ENCODE measurements at regions not wholly inside any gene's neighbourhood (a gene's known extent, or its start where the extent isn't known, plus 50 kb on each side); places are given as distances from the start of the nearest gene placed in this dataset.

DNA sequence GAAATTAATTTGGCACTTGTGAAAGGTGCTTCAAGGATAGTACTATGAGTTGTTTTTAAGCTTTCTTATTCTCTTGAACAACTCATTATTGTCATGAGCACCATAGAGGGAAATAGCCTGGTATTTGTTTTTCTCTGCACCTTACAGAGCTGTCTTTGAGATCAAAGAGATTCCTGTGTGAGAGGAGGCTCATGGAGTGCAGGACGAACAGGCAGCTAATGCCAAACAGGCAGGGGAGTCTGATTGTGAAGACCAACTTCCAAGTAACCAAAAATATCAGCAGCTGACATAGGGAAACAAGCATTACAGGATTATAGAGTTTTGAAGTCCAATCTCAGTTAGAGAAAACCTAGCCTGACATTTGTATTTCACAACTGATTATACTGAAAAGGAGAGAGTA is 110.6 kb upstream of the TENT5A start:
- TF ChIP-seq CREM (CRISPR knock-in tag; IDR thresholded peaks at IDR 0.05) (no peak), ZNF423 (CRISPR knock-in tag; IDR thresholded peaks at IDR 0.05) (no peak), ATF6 (CRISPR knock-in tag; IDR thresholded peaks at IDR 0.05) (no peak), AR (CRISPR knock-in tag; IDR thresholded peaks at IDR 0.05) (no peak), JAZF1 (CRISPR knock-in tag; IDR thresholded peaks at IDR 0.05) (no peak), IRF2 (CRISPR knock-in tag; IDR thresholded peaks at IDR 0.05; ENCODE audit: borderline replicate concordance, low read depth) (no peak), TP53 (CRISPR knock-in tag; IDR thresholded peaks at IDR 0.05) (no peak), ZNF396 (CRISPR knock-in tag; IDR thresholded peaks at IDR 0.05; ENCODE audit: borderline replicate concordance) (no peak), TCF7 (CRISPR knock-in tag; IDR thresholded peaks at IDR 0.05; ENCODE audit: low read depth) (no peak), GRHL2 (CRISPR knock-in tag; IDR thresholded peaks at IDR 0.05; ENCODE audit: insufficient replicate concordance, severe bottlenecking) (no peak), ZNF138 (CRISPR knock-in tag; conservative IDR thresholded peaks at IDR 0.05) (no peak), IRF1 (CRISPR knock-in tag; IDR thresholded peaks at IDR 0.05) (no peak), FOXJ3 (CRISPR knock-in tag; IDR thresholded peaks at IDR 0.05; ENCODE audit: borderline replicate concordance) (no peak), ZNF671 (CRISPR knock-in tag; IDR thresholded peaks at IDR 0.05) (no peak), ATF1 (CRISPR knock-in tag; IDR thresholded peaks at IDR 0.05) (no peak), NR2C2 (CRISPR knock-in tag; IDR thresholded peaks at IDR 0.05) (no peak), NFATC4 (CRISPR knock-in tag; IDR thresholded peaks at IDR 0.05) (no peak)
- TF ChIP-seq, protein P1, sequence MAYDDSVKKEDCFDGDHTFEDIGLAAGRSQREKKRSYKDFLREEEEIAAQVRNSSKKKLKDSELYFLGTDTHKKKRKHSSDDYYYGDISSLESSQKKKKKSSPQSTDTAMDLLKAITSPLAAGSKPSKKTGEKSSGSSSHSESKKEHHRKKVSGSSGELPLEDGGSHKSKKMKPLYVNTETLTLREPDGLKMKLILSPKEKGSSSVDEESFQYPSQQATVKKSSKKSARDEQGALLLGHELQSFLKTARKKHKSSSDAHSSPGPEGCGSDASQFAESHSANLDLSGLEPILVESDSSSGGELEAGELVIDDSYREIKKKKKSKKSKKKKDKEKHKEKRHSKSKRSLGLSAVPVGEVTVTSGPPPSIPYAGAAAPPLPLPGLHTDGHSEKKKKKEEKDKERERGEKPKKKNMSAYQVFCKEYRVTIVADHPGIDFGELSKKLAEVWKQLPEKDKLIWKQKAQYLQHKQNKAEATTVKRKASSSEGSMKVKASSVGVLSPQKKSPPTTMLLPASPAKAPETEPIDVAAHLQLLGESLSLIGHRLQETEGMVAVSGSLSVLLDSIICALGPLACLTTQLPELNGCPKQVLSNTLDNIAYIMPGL (CRISPR knock-in tag; IDR thresholded peaks at IDR 0.05), result no peak
- TF ChIP-seq, protein P2, sequence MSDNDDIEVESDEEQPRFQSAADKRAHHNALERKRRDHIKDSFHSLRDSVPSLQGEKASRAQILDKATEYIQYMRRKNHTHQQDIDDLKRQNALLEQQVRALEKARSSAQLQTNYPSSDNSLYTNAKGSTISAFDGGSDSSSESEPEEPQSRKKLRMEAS (CRISPR knock-in tag; IDR thresholded peaks at IDR 0.05), result no peak
- ChIA-PET CTCF (no interaction called here), POLR2A (no interaction called here)
- Mint-ChIP-seq H3K4me3 (no peak overlapping the region), H3K36me3 (no peaks in the 10 kb centered on the region), H3K4me1 (peaks cover 7% of the 10 kb centered on the region), H3K27me3 (ENCODE audit: low read depth) (no peaks in the 10 kb centered on the region), H3K27ac (no peak overlapping the region), H3K9me3 (no peaks in the 10 kb centered on the region)
- ATAC-seq (peak; percentile 89), DNase-seq (ENCODE audit: low spot score) (no peak)

DNA sequence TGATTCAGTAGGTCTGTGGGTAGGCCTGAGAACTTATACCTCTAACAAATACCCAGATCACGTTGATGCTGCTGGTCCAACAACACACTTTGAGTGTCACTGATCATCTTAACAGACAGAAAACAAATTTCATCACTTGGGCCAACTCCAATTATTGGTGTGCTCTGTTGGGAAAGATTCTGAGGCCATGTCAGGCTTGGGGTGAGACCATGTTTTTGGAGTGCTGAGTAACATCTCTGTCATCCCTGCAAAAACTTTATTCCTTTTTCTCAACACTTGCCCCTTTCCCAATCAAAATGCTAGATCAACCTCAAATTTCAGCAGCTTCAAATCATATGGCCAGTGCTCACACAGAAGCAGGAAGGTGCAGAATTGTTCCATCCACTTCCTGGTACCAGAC is 108.8 kb upstream of the TENT5A start:
- Mint-ChIP-seq H3K4me3 (no peak overlapping the region), H3K9me3 (no peaks in the 10 kb centered on the region), H3K36me3 (no peaks in the 10 kb centered on the region), H3K27ac (no peak overlapping the region), H3K4me1 (peaks cover 7% of the 10 kb centered on the region), H3K27me3 (ENCODE audit: low read depth) (no peaks in the 10 kb centered on the region; the same call in 1 of the 2 replicates)
- DNase-seq (ENCODE audit: low spot score), result no peak
- CTCF ChIA-PET, result no interaction called here
- ATAC-seq, result no peak
- POLR2A ChIA-PET, result no interaction called here
- TF ChIP-seq NFYB (CRISPR knock-in tag; conservative IDR thresholded peaks at IDR 0.05; ENCODE audit: low read depth), result no peak
- no peak for TF ChIP-seq CREB1 (CRISPR knock-in tag; IDR thresholded peaks at IDR 0.05)
- no peak for TF ChIP-seq NR2C2 (CRISPR knock-in tag; IDR thresholded peaks at IDR 0.05)
- TF ChIP-seq ESRRA (CRISPR knock-in tag; IDR thresholded peaks at IDR 0.05; ENCODE audit: borderline replicate concordance), result no peak
- TF ChIP-seq FOXJ3 (CRISPR knock-in tag; IDR thresholded peaks at IDR 0.05; ENCODE audit: borderline replicate concordance), result no peak
- no peak for TF ChIP-seq TEAD1 (CRISPR knock-in tag; IDR thresholded peaks at IDR 0.05)
- no peak for TF ChIP-seq AFF4 (CRISPR knock-in tag; IDR thresholded peaks at IDR 0.05; ENCODE audit: borderline replicate concordance)
- TF ChIP-seq ZNF671 (CRISPR knock-in tag; IDR thresholded peaks at IDR 0.05), result no peak
- TF ChIP-seq ATF1 (CRISPR knock-in tag; IDR thresholded peaks at IDR 0.05), result no peak
- TF ChIP-seq, protein P3, sequence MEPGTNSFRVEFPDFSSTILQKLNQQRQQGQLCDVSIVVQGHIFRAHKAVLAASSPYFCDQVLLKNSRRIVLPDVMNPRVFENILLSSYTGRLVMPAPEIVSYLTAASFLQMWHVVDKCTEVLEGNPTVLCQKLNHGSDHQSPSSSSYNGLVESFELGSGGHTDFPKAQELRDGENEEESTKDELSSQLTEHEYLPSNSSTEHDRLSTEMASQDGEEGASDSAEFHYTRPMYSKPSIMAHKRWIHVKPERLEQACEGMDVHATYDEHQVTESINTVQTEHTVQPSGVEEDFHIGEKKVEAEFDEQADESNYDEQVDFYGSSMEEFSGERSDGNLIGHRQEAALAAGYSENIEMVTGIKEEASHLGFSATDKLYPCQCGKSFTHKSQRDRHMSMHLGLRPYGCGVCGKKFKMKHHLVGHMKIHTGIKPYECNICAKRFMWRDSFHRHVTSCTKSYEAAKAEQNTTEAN (CRISPR knock-in tag; IDR thresholded peaks at IDR 0.05), result no peak

Data from WTC11 (cell line).